KMS-11 (cell line): ENCODE measurements at regions not wholly inside any gene's neighbourhood (a gene's known extent, or its start where the extent isn't known, plus 50 kb on each side); places are given as distances from the start of the nearest gene placed in this dataset.

ENCODE experiments used
- H2AFZ ChIP-seq: fragments of 200-600 bp; sonication (generic); 2 replicates; pipeline ENCODE4 v1.6.1; 2016; ENCODE audit warnings: antibody characterized with exemption, mixed run types, low read depth
- H3K27ac ChIP-seq: fragments of 200-600 bp; sonication (generic); 2 replicates; pipeline ENCODE4 v1.6.1; 2016; ENCODE audit warnings: mild to moderate bottlenecking, mixed run types
- H3K27me3 ChIP-seq: fragments of 200-600 bp; sonication (generic); 2 replicates; pipeline ENCODE4 v1.6.1; 2017; ENCODE audit warnings: mild to moderate bottlenecking, low read depth, mixed run types, moderate library complexity; ENCODE audit not compliant: insufficient read depth
- H3K36me3 ChIP-seq: fragments of 200-600 bp; sonication (generic); 2 replicates; pipeline ENCODE4 v1.6.1; 2017; ENCODE audit warnings: mild to moderate bottlenecking, mixed run types; ENCODE audit not compliant: insufficient read depth
- H3K4me1 ChIP-seq: fragments of 200-600 bp; sonication (generic); 2 replicates; pipeline ENCODE4 v1.6.1; 2016; ENCODE audit warnings: mild to moderate bottlenecking, low read depth, mixed run types; ENCODE audit not compliant: poor library complexity, severe bottlenecking
- H3K4me2 ChIP-seq: fragments of 200-600 bp; sonication (generic); 2 replicates; pipeline ENCODE4 v1.7.0; 2016; ENCODE audit warnings: mild to moderate bottlenecking, mixed run types
- H3K4me3 ChIP-seq: fragments of 200-600 bp; sonication (generic); IDR thresholded peaks from 2 replicates; pipeline ENCODE4 v1.6.1; 2017; ENCODE audit warnings: low read depth, low read length, mixed read lengths; ENCODE audit not compliant: insufficient read depth
- H3K79me2 ChIP-seq: fragments of 200-600 bp; sonication (generic); 2 replicates; pipeline ENCODE4 v1.6.1; 2016; ENCODE audit warnings: low read depth, mixed run types; ENCODE audit not compliant: insufficient read depth
- H3K9ac ChIP-seq: fragments of 200-600 bp; sonication (generic); 2 replicates; pipeline ENCODE4 v1.6.1; 2016; ENCODE audit warnings: mild to moderate bottlenecking, mixed run types
- H4K20me1 ChIP-seq: fragments of 200-600 bp; sonication (generic); 2 replicates; pipeline ENCODE4 v1.6.1; 2016; ENCODE audit warnings: mild to moderate bottlenecking, mixed run types; ENCODE audit not compliant: insufficient read depth
- TF ChIP-seq, protein P1 (sequence below): fragments of 200-600 bp; sonication (generic); conservative IDR thresholded peaks from 2 replicates; pipeline ENCODE4 v1.6.1; 2017; ENCODE audit warnings: low read depth, mild to moderate bottlenecking, antibody characterized with exemption, low read length, moderate library complexity, mixed read lengths

DNA sequence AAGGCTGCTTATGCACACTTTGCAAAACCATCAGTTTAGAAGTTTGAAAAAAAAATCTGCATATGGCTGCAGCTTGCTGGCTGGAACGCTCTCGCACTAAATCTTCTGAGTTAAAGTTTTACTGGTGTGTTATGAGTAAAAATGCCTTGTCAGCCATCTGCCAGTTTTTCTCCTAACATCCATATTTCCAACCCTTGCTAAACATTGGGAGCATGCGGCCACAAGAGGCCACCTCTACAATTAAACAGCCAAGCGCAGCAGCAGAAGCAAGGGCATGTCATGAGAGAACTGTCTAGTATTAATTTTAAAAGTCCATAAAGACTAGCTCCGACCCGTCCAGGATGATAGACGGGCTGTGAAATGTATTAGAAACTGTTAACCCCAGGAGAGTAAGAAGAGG, 248.3 kb downstream of the TSHZ3 start:
- H4K20me1 ChIP-seq, result no peaks in the 10 kb centered on the region
- no peaks in the 10 kb centered on the region for H3K4me1 ChIP-seq
- no peak overlapping the region for H3K4me2 ChIP-seq
- H3K79me2 ChIP-seq, result no peaks in the 10 kb centered on the region
- TF ChIP-seq, protein P1, sequence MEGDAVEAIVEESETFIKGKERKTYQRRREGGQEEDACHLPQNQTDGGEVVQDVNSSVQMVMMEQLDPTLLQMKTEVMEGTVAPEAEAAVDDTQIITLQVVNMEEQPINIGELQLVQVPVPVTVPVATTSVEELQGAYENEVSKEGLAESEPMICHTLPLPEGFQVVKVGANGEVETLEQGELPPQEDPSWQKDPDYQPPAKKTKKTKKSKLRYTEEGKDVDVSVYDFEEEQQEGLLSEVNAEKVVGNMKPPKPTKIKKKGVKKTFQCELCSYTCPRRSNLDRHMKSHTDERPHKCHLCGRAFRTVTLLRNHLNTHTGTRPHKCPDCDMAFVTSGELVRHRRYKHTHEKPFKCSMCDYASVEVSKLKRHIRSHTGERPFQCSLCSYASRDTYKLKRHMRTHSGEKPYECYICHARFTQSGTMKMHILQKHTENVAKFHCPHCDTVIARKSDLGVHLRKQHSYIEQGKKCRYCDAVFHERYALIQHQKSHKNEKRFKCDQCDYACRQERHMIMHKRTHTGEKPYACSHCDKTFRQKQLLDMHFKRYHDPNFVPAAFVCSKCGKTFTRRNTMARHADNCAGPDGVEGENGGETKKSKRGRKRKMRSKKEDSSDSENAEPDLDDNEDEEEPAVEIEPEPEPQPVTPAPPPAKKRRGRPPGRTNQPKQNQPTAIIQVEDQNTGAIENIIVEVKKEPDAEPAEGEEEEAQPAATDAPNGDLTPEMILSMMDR, result no peak
- H3K27me3 ChIP-seq, result no peaks in the 10 kb centered on the region
- no peak overlapping the region for H2AFZ ChIP-seq
- H3K4me3 ChIP-seq, result no peak overlapping the region
- no peaks in the 10 kb centered on the region for H3K36me3 ChIP-seq
- H3K27ac ChIP-seq, result no peak overlapping the region
- no peak overlapping the region for H3K9ac ChIP-seq

DNA sequence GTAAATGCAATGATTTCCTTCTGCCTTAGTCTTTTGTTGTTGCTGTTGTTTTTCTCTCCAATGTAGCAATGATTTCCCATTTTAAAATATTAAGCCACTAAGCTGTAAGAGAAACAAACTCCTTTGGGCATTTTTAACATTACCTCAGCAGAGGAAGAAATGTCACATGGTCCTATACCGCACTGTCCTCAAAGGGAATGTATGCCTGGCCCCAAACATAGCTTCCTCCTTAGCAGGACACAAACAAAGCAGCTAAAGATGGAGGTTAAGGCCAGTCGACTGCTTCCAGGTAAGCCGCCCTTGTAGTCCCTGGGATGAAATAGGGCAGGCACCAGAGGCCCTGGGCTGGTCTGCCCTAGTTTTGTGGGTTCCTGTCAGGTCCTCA, 249.0 kb downstream of the TSHZ3 start:
- Histone ChIP-seq H3K9ac (no peak overlapping the region), H4K20me1 (no peaks in the 10 kb centered on the region), H3K4me1 (no peaks in the 10 kb centered on the region), H3K4me3 (no peak overlapping the region), H3K27me3 (no peaks in the 10 kb centered on the region), H2AFZ (no peak overlapping the region), H3K27ac (no peak overlapping the region), H3K79me2 (no peaks in the 10 kb centered on the region), H3K36me3 (no peaks in the 10 kb centered on the region), H3K4me2 (no peak overlapping the region)
- TF ChIP-seq, protein P1, result no peak

DNA sequence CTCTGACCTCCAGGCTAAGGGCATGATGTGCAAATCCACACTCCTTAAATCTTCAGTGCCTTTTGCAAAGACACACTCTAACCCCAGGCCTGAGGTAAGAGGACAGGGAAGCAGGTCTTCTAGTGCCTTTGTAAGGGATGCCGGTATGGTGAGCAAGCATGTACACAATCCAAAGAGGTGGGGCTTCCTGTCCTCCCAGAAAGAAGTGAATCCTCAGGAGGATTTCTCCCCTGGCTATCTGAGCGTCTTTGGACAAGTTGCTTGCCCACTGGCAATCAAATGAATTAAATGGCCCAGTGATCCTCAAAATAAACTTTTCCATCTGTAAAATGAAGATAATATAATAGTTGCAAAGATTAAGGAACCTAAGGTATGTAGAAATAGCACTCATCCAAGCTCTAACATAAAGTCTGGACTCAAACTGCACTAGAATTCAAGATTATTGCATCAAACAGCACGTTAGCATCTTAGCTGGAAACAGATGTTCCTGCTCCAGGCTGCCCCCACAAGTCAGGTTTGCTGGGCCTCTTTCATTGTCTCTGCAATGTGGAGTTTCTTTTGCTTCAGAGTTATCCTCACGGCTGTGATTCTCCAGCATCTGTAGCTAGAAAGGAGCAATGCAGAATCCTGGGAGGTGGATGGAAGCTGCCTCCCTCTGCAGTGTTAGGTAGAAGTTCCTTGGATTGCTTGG, 249.6 kb downstream of the TSHZ3 start:
- H2AFZ ChIP-seq, result no peak overlapping the region
- no peaks in the 10 kb centered on the region for H3K4me1 ChIP-seq
- no peaks in the 10 kb centered on the region for H3K36me3 ChIP-seq
- no peak overlapping the region for H3K9ac ChIP-seq
- H3K27me3 ChIP-seq, result no peaks in the 10 kb centered on the region
- H3K79me2 ChIP-seq, result no peaks in the 10 kb centered on the region
- TF ChIP-seq, protein P1, result no peak
- H3K4me3 ChIP-seq, result no peak overlapping the region
- H4K20me1 ChIP-seq, result no peaks in the 10 kb centered on the region
- H3K4me2 ChIP-seq, result no peak overlapping the region
- no peak overlapping the region for H3K27ac ChIP-seq

DNA sequence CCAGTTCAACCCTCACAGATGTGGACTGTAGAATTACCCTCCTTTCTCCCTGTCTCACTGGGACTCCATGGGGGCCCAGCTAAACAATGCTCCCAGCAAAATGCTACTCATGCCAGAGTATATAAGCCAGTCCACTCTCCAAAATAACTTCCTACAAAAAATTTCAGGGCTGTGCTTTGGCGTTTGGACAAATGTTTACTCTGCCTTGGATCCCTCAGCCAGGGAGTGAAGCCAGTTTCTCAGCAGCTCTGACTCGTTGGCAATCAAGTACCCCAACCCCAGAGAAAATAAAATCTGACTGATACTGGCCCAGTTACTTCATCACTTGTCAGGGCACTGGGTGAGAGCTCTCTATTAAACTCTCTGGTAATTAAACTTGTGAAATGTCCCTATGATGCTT, 250.4 kb downstream of the TSHZ3 start:
- Histone ChIP-seq H3K4me2 (no peak overlapping the region), H2AFZ (no peak overlapping the region), H3K9ac (no peak overlapping the region), H3K79me2 (no peaks in the 10 kb centered on the region), H4K20me1 (no peaks in the 10 kb centered on the region), H3K27ac (no peak overlapping the region), H3K27me3 (no peaks in the 10 kb centered on the region), H3K36me3 (no peaks in the 10 kb centered on the region), H3K4me1 (no peaks in the 10 kb centered on the region), H3K4me3 (no peak overlapping the region)
- TF ChIP-seq, protein P1, result no peak
